ENCODE measurements at regions not wholly inside any gene's neighbourhood (a gene's known extent, or its start where the extent isn't known, plus 50 kb on each side); places are given as distances from the start of the nearest gene placed in this dataset.

DNA sequence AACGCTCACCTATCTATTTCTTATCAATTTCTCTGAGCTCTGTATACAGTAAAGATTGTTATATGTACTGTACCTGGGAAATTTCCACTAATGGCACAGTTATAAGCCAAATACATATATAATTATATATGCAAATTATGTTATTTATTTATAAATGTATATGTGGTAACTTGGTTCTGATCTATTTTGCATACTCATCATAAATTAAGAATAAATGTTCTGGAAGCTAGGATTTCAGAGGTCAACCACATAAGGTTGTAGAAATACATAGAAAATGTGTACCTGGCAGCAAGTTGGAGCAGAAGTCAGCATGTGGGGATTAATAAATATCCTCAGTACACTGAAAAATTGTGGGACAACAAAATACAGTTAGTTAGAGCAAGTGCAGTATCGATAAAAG is 353.7 kb upstream of the ZNF521 start:
- DNase-seq: no peak

DNA sequence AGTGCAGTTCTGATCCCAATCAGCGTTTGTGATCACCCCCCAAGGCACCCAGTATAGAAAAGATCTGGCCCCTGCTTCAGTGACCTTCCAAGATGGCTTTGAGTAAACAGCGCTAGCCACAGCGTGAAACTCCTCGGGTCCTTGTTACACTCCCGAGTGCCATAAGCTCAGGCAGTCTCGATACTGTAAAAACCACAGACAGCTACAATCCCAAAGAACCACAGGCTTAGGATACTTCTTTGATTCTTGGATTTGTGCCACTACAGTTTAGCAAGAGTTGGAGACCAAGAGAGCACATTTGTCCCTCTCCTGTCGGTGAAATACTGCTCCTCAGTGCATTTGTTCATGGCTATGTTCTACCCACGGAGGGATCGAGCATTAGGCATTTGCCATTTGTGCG is 352.5 kb upstream of the ZNF521 start:
- no peak for DNase-seq

- DNase-seq: no peak
Observed at GRCh38 chr18:25704071-25704470, 352.1 kb upstream of the ZNF521 start.

DNA sequence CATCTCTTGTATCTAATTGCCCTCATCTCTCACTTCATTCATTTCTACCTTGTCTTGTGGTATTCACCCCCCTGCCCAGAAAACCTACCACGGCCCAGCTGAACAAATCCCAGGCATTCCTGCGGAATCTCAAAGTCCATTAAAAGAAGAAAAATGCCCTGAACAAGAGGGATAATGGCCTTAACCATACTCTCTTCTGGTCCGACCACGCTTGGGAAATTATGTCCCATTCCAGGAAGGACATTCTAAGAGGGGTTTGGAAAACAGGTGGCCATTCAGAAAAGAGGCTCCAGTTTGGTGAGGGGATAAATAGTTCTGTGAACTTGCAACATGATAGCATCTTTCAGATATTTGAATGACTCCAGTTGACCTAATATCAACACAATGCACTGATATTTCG is 349.9 kb upstream of the ZNF521 start:
- DNase-seq: no peak

GRCh38 chr18:25686960-25687500 is 335.1 kb upstream of the ZNF521 start:
- DNase-seq: no peak

GRCh38 chr18:25685088-25685487 is 333.1 kb upstream of the ZNF521 start:
- DNase-seq: no peak

- no peak for DNase-seq
Observed at GRCh38 chr18:25679491-25679890, 327.5 kb upstream of the ZNF521 start.

DNA sequence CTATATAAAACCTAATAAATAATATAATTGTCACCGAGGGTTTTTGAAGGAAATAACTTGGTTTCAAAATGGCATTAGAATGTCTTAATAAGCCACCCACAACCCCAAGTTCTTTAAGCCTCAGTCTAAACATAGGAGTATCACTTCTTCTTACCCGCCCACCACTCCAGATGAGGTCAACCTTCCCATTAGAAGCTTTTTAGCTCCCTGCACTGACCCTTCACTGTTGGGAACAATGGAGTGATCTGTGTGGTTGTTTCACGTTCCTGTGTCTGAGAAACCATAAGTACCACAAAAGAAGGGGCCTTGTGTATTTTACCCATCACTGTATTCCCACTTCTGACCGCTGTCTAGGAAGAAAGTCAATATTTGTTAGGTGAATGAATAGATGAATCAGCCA is 326.3 kb upstream of the ZNF521 start:
- DNase-seq: no peak

GRCh38 chr18:25675123-25675850 is 323.3 kb upstream of the ZNF521 start:
- no peak for DNase-seq

GRCh38 chr18:25674183-25674582 is 322.2 kb upstream of the ZNF521 start:
- DNase-seq: no peak

DNA sequence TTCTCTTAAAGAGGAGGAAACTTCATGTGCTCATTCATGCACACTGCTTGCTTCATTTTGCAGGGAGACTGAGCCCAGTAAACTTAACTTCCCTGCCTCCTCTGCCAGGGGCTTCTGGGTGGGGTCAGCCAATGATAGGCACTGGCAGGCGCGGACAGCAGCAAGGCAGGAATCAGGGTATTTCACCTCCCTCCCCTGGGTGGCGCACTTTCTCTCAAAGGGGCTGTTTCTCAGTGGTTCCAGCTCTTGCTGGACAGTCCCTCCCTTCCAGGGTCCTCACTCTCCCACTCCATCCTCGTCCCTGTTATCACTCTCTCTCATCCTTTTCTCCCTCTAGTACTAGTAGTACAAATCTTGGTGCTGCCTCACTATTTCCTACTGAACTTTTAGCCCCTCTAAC is 320.5 kb upstream of the ZNF521 start:
- no peak for DNase-seq

DNA sequence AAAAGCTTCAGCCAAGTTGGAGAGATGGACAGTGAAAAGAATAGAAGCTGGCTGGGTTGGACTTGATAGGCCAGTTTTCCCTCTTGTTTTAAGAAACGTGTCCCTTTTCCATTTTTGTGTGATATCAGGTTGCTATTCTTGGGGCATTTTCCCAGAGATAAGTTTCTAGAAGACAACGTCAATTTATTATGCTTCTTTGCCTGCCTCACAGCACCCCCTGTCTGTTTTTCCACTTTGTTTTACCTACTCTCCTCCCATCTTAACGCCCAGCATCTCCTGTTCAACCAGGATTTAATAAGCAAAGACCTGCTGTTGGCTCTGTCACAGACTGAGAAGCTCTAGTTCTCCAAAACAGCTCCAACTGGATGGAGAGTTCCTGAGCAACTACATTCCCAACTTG is 317.8 kb upstream of the ZNF521 start:
- no peak for DNase-seq

DNA sequence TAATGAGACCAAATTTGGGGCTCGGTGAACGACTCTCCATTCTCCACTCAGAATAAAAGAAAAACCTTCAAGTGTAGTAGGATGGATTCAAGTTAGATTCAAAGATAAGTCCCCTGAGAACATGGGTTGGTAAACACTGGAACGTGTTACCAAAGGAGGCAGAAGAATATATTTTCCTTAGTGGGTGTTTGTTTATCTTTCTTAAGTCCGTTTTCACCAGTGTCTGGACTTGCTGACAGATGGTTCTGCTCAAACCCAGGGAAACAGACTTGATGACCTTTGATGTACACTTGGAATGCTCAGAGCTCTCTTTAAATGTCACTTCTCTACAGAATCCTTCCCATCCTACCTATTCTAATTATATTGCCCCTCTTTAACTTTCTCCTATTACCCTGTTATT is 310.3 kb upstream of the ZNF521 start:
- DNase-seq: no peak

DNA sequence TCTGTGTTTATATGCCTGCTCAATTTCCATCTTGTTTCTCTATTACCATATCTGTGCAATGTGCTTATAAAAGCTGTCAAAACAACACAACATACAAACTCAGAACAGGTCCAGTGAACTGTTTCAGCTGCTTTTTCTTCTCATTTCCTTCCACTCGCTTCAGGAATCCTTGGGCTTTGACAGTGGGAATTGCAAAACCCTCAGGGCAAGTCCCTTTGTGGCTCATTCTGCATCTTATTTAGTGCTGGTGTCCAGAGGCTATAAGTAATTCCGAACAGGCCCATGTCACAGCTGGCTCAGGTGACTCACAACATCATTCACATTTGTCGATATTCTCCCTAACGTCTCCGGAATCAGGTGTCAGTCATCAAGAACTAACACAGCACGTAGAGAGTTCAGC is 309.9 kb upstream of the ZNF521 start:
- DNase-seq: no peak

GRCh38 chr18:25659541-25659940 is 307.6 kb upstream of the ZNF521 start:
- DNase-seq: no peak

DNA sequence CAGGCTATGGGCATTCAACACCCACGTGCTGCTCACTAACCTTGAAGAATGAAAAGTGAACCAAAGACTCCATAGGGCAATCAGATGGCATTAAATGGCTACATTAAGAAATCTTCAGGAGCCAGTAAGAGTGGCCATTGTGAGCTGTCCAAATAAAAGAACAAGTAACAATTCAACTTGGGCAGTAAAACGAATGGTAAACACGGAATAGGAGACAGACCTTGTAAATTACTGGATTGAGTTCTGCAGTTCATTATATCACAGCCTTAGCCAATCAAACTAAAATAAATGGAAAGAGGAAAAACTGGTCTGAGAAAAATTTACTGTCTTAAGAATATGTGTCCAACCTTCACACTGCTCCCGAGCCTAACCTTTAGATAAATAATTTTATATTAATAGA is 306.5 kb upstream of the ZNF521 start:
- DNase-seq: no peak

- no peak for DNase-seq
Observed at GRCh38 chr18:25651553-25651952, 299.6 kb upstream of the ZNF521 start.

- no peak for DNase-seq
Observed at GRCh38 chr18:25650201-25650941, 298.4 kb upstream of the ZNF521 start.

DNA sequence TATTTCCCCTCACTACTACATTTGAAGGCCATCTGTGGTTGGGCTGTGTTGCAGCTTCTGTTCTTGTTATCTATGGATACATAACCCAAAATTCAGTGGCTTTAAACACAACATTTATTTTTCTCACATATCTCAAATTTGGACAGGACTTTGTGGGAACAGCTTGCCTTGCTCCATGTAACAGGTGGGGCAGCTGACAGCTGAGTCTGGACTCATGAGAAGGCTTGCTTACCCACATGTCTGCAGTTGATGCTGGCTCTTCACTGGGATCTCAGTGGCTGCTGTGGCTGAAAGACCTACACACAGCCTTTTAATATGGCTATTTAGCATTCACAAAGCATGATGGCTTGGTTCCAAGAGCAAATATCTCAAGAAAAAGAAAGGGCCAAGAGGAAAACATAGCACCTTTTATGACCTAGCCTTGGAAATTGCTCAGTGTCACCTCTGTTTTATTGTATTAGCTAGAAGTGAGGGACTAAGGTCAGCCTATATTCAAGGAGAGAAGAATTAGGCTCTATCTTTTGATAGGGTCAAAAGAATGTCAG is 296.8 kb upstream of the ZNF521 start:
- no peak for DNase-seq

- no peak for DNase-seq
Observed at GRCh38 chr18:25647404-25647803, 295.4 kb upstream of the ZNF521 start.

- DNase-seq: no peak
Observed at GRCh38 chr18:25646971-25647370, 295.0 kb upstream of the ZNF521 start.

DNA sequence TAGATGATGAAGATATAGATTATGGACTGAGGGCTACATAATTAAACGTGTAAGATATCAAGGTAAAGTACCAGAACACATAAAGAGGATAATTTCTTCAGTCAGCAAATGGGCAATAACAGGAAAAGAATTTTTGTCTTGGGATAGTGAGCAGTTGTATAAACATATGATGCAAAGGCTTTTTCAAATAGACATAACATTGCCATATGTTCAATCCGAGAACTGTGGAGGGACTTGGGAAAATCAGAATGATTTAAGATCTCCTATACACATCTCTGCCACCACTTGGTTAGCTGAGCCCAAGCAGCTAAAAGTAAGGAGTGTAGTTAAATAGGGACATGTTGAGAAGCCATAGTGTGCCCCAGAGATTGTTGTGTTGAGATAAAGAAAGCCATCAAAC is 287.6 kb upstream of the ZNF521 start:
- no peak for DNase-seq

GRCh38 chr18:25633563-25633962 is 281.6 kb upstream of the ZNF521 start:
- DNase-seq: no peak

- no peak for DNase-seq
Observed at GRCh38 chr18:25630682-25631081, 278.7 kb upstream of the ZNF521 start.
